ENCODE measurements at regions not wholly inside any gene's neighbourhood (a gene's known extent, or its start where the extent isn't known, plus 50 kb on each side); places are given as distances from the start of the nearest gene placed in this dataset.

DNA sequence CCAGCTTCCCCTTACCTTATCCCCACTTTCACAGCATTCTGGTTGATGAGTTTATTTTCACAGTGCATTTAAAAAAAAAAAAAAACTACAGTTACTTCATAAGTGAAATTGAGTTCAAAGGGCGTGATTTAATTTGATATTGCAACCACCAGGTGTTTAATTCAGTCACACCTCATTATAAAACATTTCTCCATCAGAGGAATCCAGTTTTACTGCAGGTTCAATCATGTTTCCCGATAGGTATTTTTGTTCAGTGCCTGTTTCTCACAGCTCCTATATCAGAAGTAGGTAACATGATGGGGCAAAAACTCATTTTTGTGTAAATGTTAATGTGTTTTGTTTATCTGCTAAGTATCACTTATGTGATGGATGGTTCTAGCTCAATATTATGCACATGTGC, 102.3 kb upstream of the PCDH7 start:
- TF ChIP-seq, protein P1, sequence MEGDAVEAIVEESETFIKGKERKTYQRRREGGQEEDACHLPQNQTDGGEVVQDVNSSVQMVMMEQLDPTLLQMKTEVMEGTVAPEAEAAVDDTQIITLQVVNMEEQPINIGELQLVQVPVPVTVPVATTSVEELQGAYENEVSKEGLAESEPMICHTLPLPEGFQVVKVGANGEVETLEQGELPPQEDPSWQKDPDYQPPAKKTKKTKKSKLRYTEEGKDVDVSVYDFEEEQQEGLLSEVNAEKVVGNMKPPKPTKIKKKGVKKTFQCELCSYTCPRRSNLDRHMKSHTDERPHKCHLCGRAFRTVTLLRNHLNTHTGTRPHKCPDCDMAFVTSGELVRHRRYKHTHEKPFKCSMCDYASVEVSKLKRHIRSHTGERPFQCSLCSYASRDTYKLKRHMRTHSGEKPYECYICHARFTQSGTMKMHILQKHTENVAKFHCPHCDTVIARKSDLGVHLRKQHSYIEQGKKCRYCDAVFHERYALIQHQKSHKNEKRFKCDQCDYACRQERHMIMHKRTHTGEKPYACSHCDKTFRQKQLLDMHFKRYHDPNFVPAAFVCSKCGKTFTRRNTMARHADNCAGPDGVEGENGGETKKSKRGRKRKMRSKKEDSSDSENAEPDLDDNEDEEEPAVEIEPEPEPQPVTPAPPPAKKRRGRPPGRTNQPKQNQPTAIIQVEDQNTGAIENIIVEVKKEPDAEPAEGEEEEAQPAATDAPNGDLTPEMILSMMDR (tag by site-specific recombination; IDR thresholded peaks at IDR 0.05), result no peak
- TF ChIP-seq KLF8 (tag by site-specific recombination; IDR thresholded peaks at IDR 0.05), result no peak
- no peak for TF ChIP-seq ZNF274 (IDR thresholded peaks at IDR 0.05; ENCODE audit: low read length)
- TF ChIP-seq ZNF274 (tag by site-specific recombination; IDR thresholded peaks at IDR 0.05; ENCODE audit: borderline replicate concordance), result no peak
- no peak for TF ChIP-seq ZNF549 (tag by site-specific recombination; IDR thresholded peaks at IDR 0.05)
- TF ChIP-seq ZNF311 (tag by site-specific recombination; IDR thresholded peaks at IDR 0.05; ENCODE audit: borderline replicate concordance), result no peak
- TF ChIP-seq ZNF785 (tag by site-specific recombination; IDR thresholded peaks at IDR 0.05), result no peak
- TF ChIP-seq KLF7 (tag by site-specific recombination; IDR thresholded peaks at IDR 0.05; ENCODE audit: borderline replicate concordance), result no peak
